ENCODE measurements at regions not wholly inside any gene's neighbourhood (a gene's known extent, or its start where the extent isn't known, plus 50 kb on each side); places are given as distances from the start of the nearest gene placed in this dataset.

DNA sequence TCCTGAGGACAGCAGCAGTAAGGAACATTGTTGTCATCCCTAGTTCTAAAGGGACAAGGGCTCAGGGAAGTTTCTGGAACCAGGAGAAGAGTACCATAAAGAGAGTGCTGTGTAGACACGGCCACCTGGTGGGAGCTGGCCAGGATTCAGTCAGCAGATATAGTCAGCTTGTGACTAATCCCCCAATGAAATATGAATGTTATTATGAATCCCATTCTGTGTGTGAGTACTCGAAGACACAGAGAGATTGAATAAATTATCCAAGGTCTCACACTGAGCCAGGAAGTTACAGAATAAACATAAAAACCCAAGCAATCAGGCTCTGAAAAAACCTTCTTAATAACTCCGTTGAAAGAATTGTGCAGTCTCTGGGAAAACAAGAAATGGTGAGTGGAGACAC lies 1359.5 kb downstream of the AACS start:
- H3K4me3 ChIP-seq (ENCODE audit: low read depth, low read length) = no peak overlapping the region
- no peaks in the 10 kb centered on the region for H3K27me3 ChIP-seq (ENCODE audit: control insufficient read depth, insufficient read depth, low read length)
- CTCF ChIA-PET = interaction anchor here (0.7 kb wide), 1 partner anchor 871 kb away, joined by 3 read pairs; no protein-coding TSS in a partner anchor
- no peak for DNase-seq (ENCODE audit: low read depth)
- H3K36me3 ChIP-seq (ENCODE audit: control insufficient read depth, insufficient read depth, low read length) = no peaks in the 10 kb centered on the region
- POLR2A ChIA-PET = no interaction called here
- TF ChIP-seq, protein P1, sequence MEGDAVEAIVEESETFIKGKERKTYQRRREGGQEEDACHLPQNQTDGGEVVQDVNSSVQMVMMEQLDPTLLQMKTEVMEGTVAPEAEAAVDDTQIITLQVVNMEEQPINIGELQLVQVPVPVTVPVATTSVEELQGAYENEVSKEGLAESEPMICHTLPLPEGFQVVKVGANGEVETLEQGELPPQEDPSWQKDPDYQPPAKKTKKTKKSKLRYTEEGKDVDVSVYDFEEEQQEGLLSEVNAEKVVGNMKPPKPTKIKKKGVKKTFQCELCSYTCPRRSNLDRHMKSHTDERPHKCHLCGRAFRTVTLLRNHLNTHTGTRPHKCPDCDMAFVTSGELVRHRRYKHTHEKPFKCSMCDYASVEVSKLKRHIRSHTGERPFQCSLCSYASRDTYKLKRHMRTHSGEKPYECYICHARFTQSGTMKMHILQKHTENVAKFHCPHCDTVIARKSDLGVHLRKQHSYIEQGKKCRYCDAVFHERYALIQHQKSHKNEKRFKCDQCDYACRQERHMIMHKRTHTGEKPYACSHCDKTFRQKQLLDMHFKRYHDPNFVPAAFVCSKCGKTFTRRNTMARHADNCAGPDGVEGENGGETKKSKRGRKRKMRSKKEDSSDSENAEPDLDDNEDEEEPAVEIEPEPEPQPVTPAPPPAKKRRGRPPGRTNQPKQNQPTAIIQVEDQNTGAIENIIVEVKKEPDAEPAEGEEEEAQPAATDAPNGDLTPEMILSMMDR (IDR thresholded peaks at IDR 0.05; ENCODE audit: insufficient read depth, low read depth, low read length) = no peak

DNA sequence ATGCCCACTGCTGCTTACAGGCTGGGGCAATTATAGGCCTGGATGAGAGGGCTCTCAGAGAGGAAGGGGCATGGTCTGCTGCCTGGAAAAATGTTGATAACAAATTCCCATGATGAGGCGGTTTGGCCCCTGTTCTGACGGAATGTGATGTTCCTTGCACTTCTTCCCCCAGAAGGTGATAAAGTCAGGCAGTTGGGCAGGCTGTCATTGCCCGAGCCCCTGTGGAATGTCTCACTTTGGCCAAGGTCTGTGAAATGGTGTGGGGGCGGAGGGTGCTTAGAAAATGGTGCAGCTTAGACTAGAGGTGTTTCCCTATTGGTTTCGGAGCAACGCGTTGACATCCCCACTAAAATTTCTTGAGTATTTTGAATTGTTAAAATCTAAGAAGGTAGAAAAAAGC lies 1360.0 kb downstream of the AACS start:
- TF ChIP-seq, protein P1 (IDR thresholded peaks at IDR 0.05; ENCODE audit: insufficient read depth, low read depth, low read length) = no peak
- Histone ChIP-seq H3K27me3 (ENCODE audit: control insufficient read depth, insufficient read depth, low read length) (no peaks in the 10 kb centered on the region), H3K36me3 (ENCODE audit: control insufficient read depth, insufficient read depth, low read length) (no peaks in the 10 kb centered on the region), H3K4me3 (ENCODE audit: low read depth, low read length) (no peak overlapping the region)
- DNase-seq (ENCODE audit: low read depth) = no peak
- ChIA-PET POLR2A (no interaction called here), CTCF (no interaction called here)

DNA sequence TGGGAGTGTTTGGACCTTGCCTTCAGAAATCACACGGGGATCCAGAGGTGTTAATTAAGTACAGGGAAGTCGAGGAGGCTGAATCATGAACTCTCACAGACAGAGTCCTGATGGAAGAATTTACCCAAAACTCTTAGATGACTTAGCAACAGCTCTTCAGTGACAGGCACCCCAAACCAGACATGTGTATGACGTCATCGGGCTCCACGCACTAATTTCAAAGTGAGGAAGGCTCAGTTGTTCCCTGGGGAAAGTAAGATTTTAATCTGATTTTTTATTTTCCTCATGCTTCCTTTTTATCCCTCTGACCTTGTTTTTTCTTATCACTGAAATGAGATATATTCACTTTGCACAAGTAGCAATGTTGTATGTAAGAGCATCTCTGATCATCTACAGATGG lies 1363.5 kb downstream of the AACS start:
- POLR2A ChIA-PET = no interaction called here
- Histone ChIP-seq H3K27me3 (ENCODE audit: control insufficient read depth, insufficient read depth, low read length) (no peaks in the 10 kb centered on the region), H3K36me3 (ENCODE audit: control insufficient read depth, insufficient read depth, low read length) (no peaks in the 10 kb centered on the region), H3K4me3 (ENCODE audit: low read depth, low read length) (no peak overlapping the region)
- TF ChIP-seq, protein P1 (IDR thresholded peaks at IDR 0.05; ENCODE audit: insufficient read depth, low read depth, low read length) = no peak
- CTCF ChIA-PET = no interaction called here
- DNase-seq (ENCODE audit: low read depth) = no peak

DNA sequence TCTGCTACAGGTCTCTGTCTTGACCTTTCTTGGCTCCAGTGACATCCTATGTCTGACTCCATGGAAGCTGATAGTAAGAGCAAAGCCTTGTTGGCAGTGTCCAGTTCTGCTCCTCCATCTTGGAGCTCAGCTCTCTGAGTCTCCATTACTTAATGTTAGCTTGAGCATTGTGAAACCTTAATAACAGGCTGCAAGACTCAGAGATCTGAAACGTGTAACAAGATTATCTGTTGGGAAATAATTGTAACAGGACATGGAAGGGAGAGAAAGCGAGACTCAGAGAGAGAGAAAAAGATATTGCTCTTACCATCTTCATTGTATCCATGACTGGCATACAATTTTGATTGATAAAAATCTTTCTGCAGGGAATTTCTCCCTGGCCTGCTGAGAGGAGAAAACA lies 1365.7 kb downstream of the AACS start:
- H3K27me3 ChIP-seq (ENCODE audit: control insufficient read depth, insufficient read depth, low read length) = no peaks in the 10 kb centered on the region
- TF ChIP-seq, protein P1 (IDR thresholded peaks at IDR 0.05; ENCODE audit: insufficient read depth, low read depth, low read length) = no peak
- ChIA-PET CTCF (no interaction called here), POLR2A (no interaction called here)
- no peak overlapping the region for H3K4me3 ChIP-seq (ENCODE audit: low read depth, low read length)
- H3K36me3 ChIP-seq (ENCODE audit: control insufficient read depth, insufficient read depth, low read length) = no peaks in the 10 kb centered on the region
- DNase-seq (ENCODE audit: low read depth) = no peak

DNA sequence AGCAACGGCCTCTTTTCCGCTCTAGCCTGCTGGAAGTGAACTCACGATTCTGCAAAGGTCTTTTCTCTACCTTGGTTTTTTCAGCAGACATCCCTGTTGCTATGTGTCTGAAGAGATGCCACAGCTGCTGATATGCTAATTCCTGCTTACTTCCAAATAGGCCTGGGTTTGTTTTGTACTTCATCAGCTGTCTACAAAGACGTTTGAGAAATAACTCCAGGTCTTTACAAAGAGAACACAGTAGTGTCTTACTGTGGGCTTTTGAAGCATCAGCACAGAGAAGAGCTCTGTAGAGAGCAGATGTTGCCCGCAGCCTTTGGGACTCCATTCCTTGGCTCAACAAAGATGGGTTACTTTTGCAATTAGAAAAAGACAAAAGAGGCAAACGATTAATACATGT lies 1366.5 kb downstream of the AACS start:
- TF ChIP-seq, protein P1 (IDR thresholded peaks at IDR 0.05; ENCODE audit: insufficient read depth, low read depth, low read length) = no peak
- Histone ChIP-seq H3K36me3 (ENCODE audit: control insufficient read depth, insufficient read depth, low read length) (no peaks in the 10 kb centered on the region), H3K27me3 (ENCODE audit: control insufficient read depth, insufficient read depth, low read length) (no peaks in the 10 kb centered on the region), H3K4me3 (ENCODE audit: low read depth, low read length) (no peak overlapping the region)
- no peak for DNase-seq (ENCODE audit: low read depth)
- CTCF ChIA-PET = no interaction called here
- POLR2A ChIA-PET = no interaction called here
